KMS-11 (cell line): ENCODE measurements at regions not wholly inside any gene's neighbourhood (a gene's known extent, or its start where the extent isn't known, plus 50 kb on each side); places are given as distances from the start of the nearest gene placed in this dataset.
"Not testable (repeated sequence)": the region's sequence is repeated elsewhere in the genome, so short reads cannot be mapped to it uniquely, and the experiment has no call there.

Experiments
- H2AFZ ChIP-seq: fragments of 200-600 bp; sonication (generic); 2 replicates; pipeline ENCODE4 v1.6.1; 2016; ENCODE audit warnings: antibody characterized with exemption, mixed run types, low read depth
- H3K27ac ChIP-seq: fragments of 200-600 bp; sonication (generic); 2 replicates; pipeline ENCODE4 v1.6.1; 2016; ENCODE audit warnings: mild to moderate bottlenecking, mixed run types
- H3K27me3 ChIP-seq: fragments of 200-600 bp; sonication (generic); 2 replicates; pipeline ENCODE4 v1.6.1; 2017; ENCODE audit warnings: mild to moderate bottlenecking, low read depth, mixed run types, moderate library complexity; ENCODE audit not compliant: insufficient read depth
- H3K36me3 ChIP-seq: fragments of 200-600 bp; sonication (generic); 2 replicates; pipeline ENCODE4 v1.6.1; 2017; ENCODE audit warnings: mild to moderate bottlenecking, mixed run types; ENCODE audit not compliant: insufficient read depth
- H3K4me1 ChIP-seq: fragments of 200-600 bp; sonication (generic); 2 replicates; pipeline ENCODE4 v1.6.1; 2016; ENCODE audit warnings: mild to moderate bottlenecking, low read depth, mixed run types; ENCODE audit not compliant: poor library complexity, severe bottlenecking
- H3K4me2 ChIP-seq: fragments of 200-600 bp; sonication (generic); 2 replicates; pipeline ENCODE4 v1.7.0; 2016; ENCODE audit warnings: mild to moderate bottlenecking, mixed run types
- H3K4me3 ChIP-seq: fragments of 200-600 bp; sonication (generic); IDR thresholded peaks from 2 replicates; pipeline ENCODE4 v1.6.1; 2017; ENCODE audit warnings: low read depth, low read length, mixed read lengths; ENCODE audit not compliant: insufficient read depth
- H3K79me2 ChIP-seq: fragments of 200-600 bp; sonication (generic); 2 replicates; pipeline ENCODE4 v1.6.1; 2016; ENCODE audit warnings: low read depth, mixed run types; ENCODE audit not compliant: insufficient read depth
- H3K9ac ChIP-seq: fragments of 200-600 bp; sonication (generic); 2 replicates; pipeline ENCODE4 v1.6.1; 2016; ENCODE audit warnings: mild to moderate bottlenecking, mixed run types
- H4K20me1 ChIP-seq: fragments of 200-600 bp; sonication (generic); 2 replicates; pipeline ENCODE4 v1.6.1; 2016; ENCODE audit warnings: mild to moderate bottlenecking, mixed run types; ENCODE audit not compliant: insufficient read depth
- CTCF ChIP-seq: fragments of 200-600 bp; sonication (generic); conservative IDR thresholded peaks from 2 replicates; pipeline ENCODE4 v1.6.1; 2017; ENCODE audit warnings: low read depth, mild to moderate bottlenecking, antibody characterized with exemption, low read length, moderate library complexity, mixed read lengths

- no peak for TF ChIP-seq CTCF
- no peak overlapping the region for H2AFZ ChIP-seq
- no peak overlapping the region for H3K4me2 ChIP-seq
- no peaks in the 10 kb centered on the region for H3K36me3 ChIP-seq
- no peaks in the 10 kb centered on the region for H4K20me1 ChIP-seq
- no peaks in the 10 kb centered on the region for H3K4me1 ChIP-seq
- no peak overlapping the region for H3K4me3 ChIP-seq
- no peaks in the 10 kb centered on the region for H3K79me2 ChIP-seq
- H3K27me3 ChIP-seq: no peaks in the 10 kb centered on the region
- no peak overlapping the region for H3K9ac ChIP-seq
- H3K27ac ChIP-seq: no peak overlapping the region
Measured at GRCh38 chr3:166637984-166638530, 742.0 kb downstream of the ZBBX start.

- Histone ChIP-seq H3K27ac (no peak overlapping the region), H3K79me2 (no peaks in the 10 kb centered on the region), H3K9ac (no peak overlapping the region), H4K20me1 (no peaks in the 10 kb centered on the region), H2AFZ (no peak overlapping the region), H3K4me1 (no peaks in the 10 kb centered on the region), H3K4me3 (no peak overlapping the region), H3K36me3 (no peaks in the 10 kb centered on the region), H3K4me2 (no peak overlapping the region), H3K27me3 (no peaks in the 10 kb centered on the region)
- no peak for TF ChIP-seq CTCF
Measured at GRCh38 chr3:166634091-166634746, 745.9 kb downstream of the ZBBX start.

GRCh38 chr3:166630190-166630589 is 749.9 kb downstream of the ZBBX start:
- Histone ChIP-seq H4K20me1 (no peaks in the 10 kb centered on the region), H3K4me3 (no peak overlapping the region), H3K79me2 (no peaks in the 10 kb centered on the region), H3K36me3 (no peaks in the 10 kb centered on the region), H3K27ac (no peak overlapping the region), H2AFZ (no peak overlapping the region), H3K27me3 (no peaks in the 10 kb centered on the region), H3K4me1 (no peaks in the 10 kb centered on the region), H3K4me2 (no peak overlapping the region), H3K9ac (no peak overlapping the region)
- no peak for TF ChIP-seq CTCF

GRCh38 chr3:166613365-166613764 is 766.7 kb downstream of the ZBBX start:
- Histone ChIP-seq H3K9ac (no peak overlapping the region), H3K4me3 (no peak overlapping the region), H4K20me1 (no peaks in the 10 kb centered on the region), H2AFZ (no peak overlapping the region), H3K27ac (no peak overlapping the region), H3K27me3 (no peaks in the 10 kb centered on the region), H3K4me1 (no peaks in the 10 kb centered on the region), H3K36me3 (no peaks in the 10 kb centered on the region), H3K79me2 (no peaks in the 10 kb centered on the region), H3K4me2 (no peak overlapping the region)
- TF ChIP-seq CTCF: no peak

GRCh38 chr3:166612761-166613160 is 767.3 kb downstream of the ZBBX start:
- not testable (repeated sequence) for H3K4me1 ChIP-seq, H4K20me1 ChIP-seq, H3K36me3 ChIP-seq, H3K9ac ChIP-seq, H3K27me3 ChIP-seq, H3K4me2 ChIP-seq, H3K4me3 ChIP-seq, H2AFZ ChIP-seq, H3K79me2 ChIP-seq, H3K27ac ChIP-seq
